IMR-90 (cell line): ENCODE measurements at regions not wholly inside any gene's neighbourhood (a gene's known extent, or its start where the extent isn't known, plus 50 kb on each side); places are given as distances from the start of the nearest gene placed in this dataset.

Experiments
- BHLHE40 ChIP-seq: fragments of 150-350 bp; IDR thresholded peaks from 2 replicates; pipeline ENCODE4 v1.6.1; 2016; ENCODE audit warnings: mild to moderate bottlenecking, low read depth, low read length
- CHD1 ChIP-seq: IDR thresholded peaks from 2 replicates; pipeline ENCODE4 v1.6.1; 2012; ENCODE audit warnings: low read depth, low read length, improper control_type of control experiment
- POLR2A ChIP-seq: IDR thresholded peaks from 2 replicates; pipeline ENCODE4 v1.6.1; 2012; ENCODE audit warnings: mild to moderate bottlenecking, low read depth, low read length
- RAD21 ChIP-seq: IDR thresholded peaks from 2 replicates; pipeline ENCODE4 v1.6.1; 2012; ENCODE audit warnings: low read length, improper control_type of control experiment
- RCOR1 ChIP-seq: IDR thresholded peaks from 2 replicates; pipeline ENCODE4 v1.6.1; 2012; ENCODE audit warnings: mild to moderate bottlenecking, low read length, improper control_type of control experiment; ENCODE audit not compliant: insufficient replicate concordance
- RFX5 ChIP-seq: IDR thresholded peaks from 2 replicates; pipeline ENCODE4 v1.8.0; 2012; ENCODE audit warnings: low read depth, mild to moderate bottlenecking, low read length, moderate library complexity
- TF ChIP-seq, protein P1 (sequence below): conservative IDR thresholded peaks from 2 replicates; pipeline ENCODE4 v1.5.1; 2012; ENCODE audit warnings: mild to moderate bottlenecking, low read depth, low read length, improper control_type of control experiment

DNA sequence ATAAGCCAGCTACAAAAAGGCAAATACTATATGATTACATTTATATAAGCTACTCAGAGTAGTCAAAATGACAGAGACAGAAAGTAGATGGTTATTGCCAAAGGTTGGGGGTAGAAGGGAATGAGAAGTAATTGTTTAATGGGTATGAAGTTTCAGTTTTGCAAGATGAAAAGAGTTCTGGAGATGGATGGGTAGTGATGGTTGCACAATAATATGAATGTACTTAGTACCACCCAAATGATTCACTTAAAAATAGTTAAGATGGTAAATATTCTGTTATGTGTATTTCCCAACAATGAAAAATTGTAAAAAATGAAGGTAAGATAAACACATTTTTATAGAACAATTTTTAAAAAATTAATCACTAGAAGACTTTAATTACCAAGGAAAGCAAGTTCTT, 448.4 kb downstream of the ADCYAP1 start:
- TF ChIP-seq, protein P1, sequence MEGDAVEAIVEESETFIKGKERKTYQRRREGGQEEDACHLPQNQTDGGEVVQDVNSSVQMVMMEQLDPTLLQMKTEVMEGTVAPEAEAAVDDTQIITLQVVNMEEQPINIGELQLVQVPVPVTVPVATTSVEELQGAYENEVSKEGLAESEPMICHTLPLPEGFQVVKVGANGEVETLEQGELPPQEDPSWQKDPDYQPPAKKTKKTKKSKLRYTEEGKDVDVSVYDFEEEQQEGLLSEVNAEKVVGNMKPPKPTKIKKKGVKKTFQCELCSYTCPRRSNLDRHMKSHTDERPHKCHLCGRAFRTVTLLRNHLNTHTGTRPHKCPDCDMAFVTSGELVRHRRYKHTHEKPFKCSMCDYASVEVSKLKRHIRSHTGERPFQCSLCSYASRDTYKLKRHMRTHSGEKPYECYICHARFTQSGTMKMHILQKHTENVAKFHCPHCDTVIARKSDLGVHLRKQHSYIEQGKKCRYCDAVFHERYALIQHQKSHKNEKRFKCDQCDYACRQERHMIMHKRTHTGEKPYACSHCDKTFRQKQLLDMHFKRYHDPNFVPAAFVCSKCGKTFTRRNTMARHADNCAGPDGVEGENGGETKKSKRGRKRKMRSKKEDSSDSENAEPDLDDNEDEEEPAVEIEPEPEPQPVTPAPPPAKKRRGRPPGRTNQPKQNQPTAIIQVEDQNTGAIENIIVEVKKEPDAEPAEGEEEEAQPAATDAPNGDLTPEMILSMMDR: no peak
- no peak for TF ChIP-seq POLR2A
- TF ChIP-seq BHLHE40: no peak
- TF ChIP-seq RFX5: no peak
- TF ChIP-seq RAD21: no peak
- TF ChIP-seq CHD1: no peak
- no peak for TF ChIP-seq RCOR1
